OCI-LY3 (cell line): ENCODE measurements at regions not wholly inside any gene's neighbourhood (a gene's known extent, or its start where the extent isn't known, plus 50 kb on each side); places are given as distances from the start of the nearest gene placed in this dataset.

ENCODE experiments used
- H2AFZ ChIP-seq: fragments of 200-600, 300-600 bp; shearing (Covaris generic); 2 replicates; pipeline ENCODE4 v1.6.0; 2014; ENCODE audit warnings: antibody characterized with exemption, low read depth, low read length
- H3K27ac ChIP-seq: fragments of 200-600, 300-600 bp; sonication (generic); 2 replicates; pipeline ENCODE4 v1.5.1; 2014; ENCODE audit warnings: mild to moderate bottlenecking, low read length, moderate library complexity, mixed read lengths
- H3K27me3 ChIP-seq: fragments of 200-600, 300-600 bp; sonication (generic); 2 replicates; pipeline ENCODE4 v1.6.1; 2014; ENCODE audit warnings: low read depth, low read length, mixed read lengths
- H3K36me3 ChIP-seq: fragments of 200-600, 300-600 bp; sonication (generic); replicated peaks from 2 replicates; pipeline ENCODE3; 2014; ENCODE audit warnings: low read depth, low read length, mixed read lengths
- H3K4me1 ChIP-seq: fragments of 300-600, 200-600 bp; sonication (generic); 2 replicates; pipeline ENCODE4 v1.6.1; 2014; ENCODE audit warnings: low read length, mixed read lengths
- H3K4me2 ChIP-seq: fragments of 200-600, 300-600 bp; sonication (generic); 2 replicates; pipeline ENCODE4 v1.6.1; 2014; ENCODE audit warnings: low read length, mixed read lengths
- H3K4me3 ChIP-seq: fragments of 300-600, 200-600 bp; sonication (generic); 2 replicates; pipeline ENCODE4 v1.5.1; 2014; ENCODE audit warnings: antibody characterized with exemption, mild to moderate bottlenecking, low read length, moderate library complexity
- H3K79me2 ChIP-seq: fragments of 300-600, 200-600 bp; shearing (Covaris generic); 2 replicates; pipeline ENCODE4 v1.6.1; 2014; ENCODE audit warnings: mild to moderate bottlenecking, low read length, mixed read lengths
- H3K9ac ChIP-seq: fragments of 300-600, 200-600 bp; shearing (Covaris generic); 2 replicates; pipeline ENCODE4 v1.6.0; 2014; ENCODE audit warnings: mild to moderate bottlenecking, low read length, moderate library complexity
- H3K9me3 ChIP-seq: fragments of 200-600, 300-600 bp; shearing (Covaris generic); 2 replicates; pipeline ENCODE4 v1.6.1; 2014; ENCODE audit warnings: low read length, mixed read lengths; ENCODE audit not compliant: insufficient read depth
- H4K20me1 ChIP-seq: fragments of 200-600, 300-600 bp; sonication (generic); 2 replicates; pipeline ENCODE4 v1.6.1; 2016; ENCODE audit warnings: low read length, mixed read lengths; ENCODE audit not compliant: insufficient read depth
- CTCF ChIP-seq: fragments of 200-600, 300-600 bp; sonication (generic); IDR thresholded peaks from 2 replicates; pipeline ENCODE4 v1.5.1; 2014; ENCODE audit warnings: antibody characterized with exemption, low read length, low read depth
- EZH2phosphoT487 ChIP-seq: fragments of 200-600 bp; shearing (Covaris generic); IDR thresholded peaks from 2 replicates; pipeline ENCODE4 v1.6.1; 2018; ENCODE audit warnings: antibody characterized with exemption, mixed run types, low read depth

- Histone ChIP-seq H3K79me2 (no peaks in the 10 kb centered on the region), H3K9me3 (no peaks in the 10 kb centered on the region), H3K36me3 (no peaks in the 10 kb centered on the region), H3K4me1 (no peaks in the 10 kb centered on the region), H3K27ac (no peak overlapping the region), H3K4me2 (no peak overlapping the region), H3K27me3 (no peaks in the 10 kb centered on the region), H3K4me3 (no peak overlapping the region), H2AFZ (no peak overlapping the region), H3K9ac (no peak overlapping the region), H4K20me1 (no peaks in the 10 kb centered on the region)
- TF ChIP-seq EZH2phosphoT487 = no peak
- TF ChIP-seq CTCF = no peak
Observed at GRCh38 chr3:150315721-150316120, 92.4 kb upstream of the TSC22D2 start.

DNA sequence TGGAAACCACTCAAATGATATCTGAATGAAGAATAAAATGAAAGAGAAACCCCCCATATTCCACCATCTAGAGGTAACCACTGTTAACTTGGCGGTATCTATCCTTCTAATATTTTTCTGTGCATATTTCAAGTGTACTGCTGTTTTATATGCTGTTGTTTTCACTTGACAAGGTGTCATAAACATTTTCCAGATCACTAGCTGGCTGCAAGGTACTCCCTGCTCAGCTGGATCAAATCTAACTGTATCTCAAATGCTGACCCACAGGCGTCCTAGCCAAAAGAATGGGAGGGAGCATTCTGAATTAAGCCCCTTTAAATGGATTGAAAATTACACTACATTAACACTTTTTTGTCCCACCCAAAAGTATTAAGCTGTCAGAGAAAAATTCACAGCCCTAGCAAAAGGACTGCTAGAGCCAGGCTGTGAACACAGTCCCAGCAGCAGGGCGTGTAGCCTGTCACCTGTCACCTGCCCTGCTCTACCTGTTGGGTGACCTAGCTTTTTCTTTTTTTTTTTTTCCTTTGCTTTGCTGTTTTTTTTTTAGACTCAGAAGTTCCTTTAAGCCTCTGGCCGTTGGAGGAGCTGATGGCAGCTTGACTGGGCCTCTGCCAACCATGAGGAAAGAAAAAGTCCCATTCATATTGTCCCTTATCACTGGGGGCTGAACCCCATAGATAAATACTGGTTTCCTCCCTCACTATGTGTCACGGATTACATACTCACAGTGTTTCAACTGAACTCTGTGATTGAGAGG lies 93.7 kb upstream of the TSC22D2 start:
- no peaks in the 10 kb centered on the region for H3K4me1 ChIP-seq
- no peak overlapping the region for H2AFZ ChIP-seq
- no peaks in the 10 kb centered on the region for H4K20me1 ChIP-seq
- no peaks in the 10 kb centered on the region for H3K36me3 ChIP-seq
- no peaks in the 10 kb centered on the region for H3K27me3 ChIP-seq
- no peak overlapping the region for H3K4me3 ChIP-seq
- no peaks in the 10 kb centered on the region for H3K79me2 ChIP-seq
- H3K27ac ChIP-seq = no peak overlapping the region
- no peak overlapping the region for H3K4me2 ChIP-seq
- TF ChIP-seq CTCF = no peak
- no peak for TF ChIP-seq EZH2phosphoT487
- H3K9me3 ChIP-seq = no peaks in the 10 kb centered on the region
- H3K9ac ChIP-seq = no peak overlapping the region

- Histone ChIP-seq H2AFZ (no peak overlapping the region), H3K36me3 (no peaks in the 10 kb centered on the region), H4K20me1 (no peaks in the 10 kb centered on the region), H3K9me3 (no peaks in the 10 kb centered on the region), H3K4me2 (no peak overlapping the region), H3K79me2 (no peaks in the 10 kb centered on the region), H3K27ac (no peak overlapping the region), H3K4me1 (no peaks in the 10 kb centered on the region), H3K27me3 (no peaks in the 10 kb centered on the region), H3K9ac (no peak overlapping the region), H3K4me3 (no peak overlapping the region)
- no peak for TF ChIP-seq EZH2phosphoT487
- no peak for TF ChIP-seq CTCF
Observed at GRCh38 chr3:150312018-150312657, 96.0 kb upstream of the TSC22D2 start.

GRCh38 chr3:150311156-150311555 lies 96.9 kb upstream of the TSC22D2 start:
- no peak overlapping the region for H3K9ac ChIP-seq
- no peak overlapping the region for H3K27ac ChIP-seq
- no peaks in the 10 kb centered on the region for H3K4me1 ChIP-seq
- no peaks in the 10 kb centered on the region for H4K20me1 ChIP-seq
- H3K79me2 ChIP-seq = no peaks in the 10 kb centered on the region
- TF ChIP-seq EZH2phosphoT487 = no peak
- no peak for TF ChIP-seq CTCF
- H3K36me3 ChIP-seq = no peaks in the 10 kb centered on the region
- no peak overlapping the region for H2AFZ ChIP-seq
- no peak overlapping the region for H3K4me3 ChIP-seq
- H3K27me3 ChIP-seq = 0 out of 2 replicates have a peak, but pooled peaks cover 1% of the 10 kb centered on the region
- H3K9me3 ChIP-seq = no peaks in the 10 kb centered on the region
- no peak overlapping the region for H3K4me2 ChIP-seq
